OCI-LY3 (cell line): ENCODE measurements at regions not wholly inside any gene's neighbourhood (a gene's known extent, or its start where the extent isn't known, plus 50 kb on each side); places are given as distances from the start of the nearest gene placed in this dataset.

Source experiments
- H2AFZ ChIP-seq: fragments of 200-600, 300-600 bp; shearing (Covaris generic); 2 replicates; pipeline ENCODE4 v1.6.0; 2014; ENCODE audit warnings: antibody characterized with exemption, low read depth, low read length
- H3K27ac ChIP-seq: fragments of 200-600, 300-600 bp; sonication (generic); 2 replicates; pipeline ENCODE4 v1.5.1; 2014; ENCODE audit warnings: mild to moderate bottlenecking, low read length, moderate library complexity, mixed read lengths
- H3K27me3 ChIP-seq: fragments of 200-600, 300-600 bp; sonication (generic); 2 replicates; pipeline ENCODE4 v1.6.1; 2014; ENCODE audit warnings: low read depth, low read length, mixed read lengths
- H3K36me3 ChIP-seq: fragments of 200-600, 300-600 bp; sonication (generic); replicated peaks from 2 replicates; pipeline ENCODE3; 2014; ENCODE audit warnings: low read depth, low read length, mixed read lengths
- H3K4me1 ChIP-seq: fragments of 300-600, 200-600 bp; sonication (generic); 2 replicates; pipeline ENCODE4 v1.6.1; 2014; ENCODE audit warnings: low read length, mixed read lengths
- H3K4me2 ChIP-seq: fragments of 200-600, 300-600 bp; sonication (generic); 2 replicates; pipeline ENCODE4 v1.6.1; 2014; ENCODE audit warnings: low read length, mixed read lengths
- H3K4me3 ChIP-seq: fragments of 300-600, 200-600 bp; sonication (generic); 2 replicates; pipeline ENCODE4 v1.5.1; 2014; ENCODE audit warnings: antibody characterized with exemption, mild to moderate bottlenecking, low read length, moderate library complexity
- H3K79me2 ChIP-seq: fragments of 300-600, 200-600 bp; shearing (Covaris generic); 2 replicates; pipeline ENCODE4 v1.6.1; 2014; ENCODE audit warnings: mild to moderate bottlenecking, low read length, mixed read lengths
- H3K9ac ChIP-seq: fragments of 300-600, 200-600 bp; shearing (Covaris generic); 2 replicates; pipeline ENCODE4 v1.6.0; 2014; ENCODE audit warnings: mild to moderate bottlenecking, low read length, moderate library complexity
- H3K9me3 ChIP-seq: fragments of 200-600, 300-600 bp; shearing (Covaris generic); 2 replicates; pipeline ENCODE4 v1.6.1; 2014; ENCODE audit warnings: low read length, mixed read lengths; ENCODE audit not compliant: insufficient read depth
- H4K20me1 ChIP-seq: fragments of 200-600, 300-600 bp; sonication (generic); 2 replicates; pipeline ENCODE4 v1.6.1; 2016; ENCODE audit warnings: low read length, mixed read lengths; ENCODE audit not compliant: insufficient read depth
- CTCF ChIP-seq: fragments of 200-600, 300-600 bp; sonication (generic); IDR thresholded peaks from 2 replicates; pipeline ENCODE4 v1.5.1; 2014; ENCODE audit warnings: antibody characterized with exemption, low read length, low read depth
- EZH2phosphoT487 ChIP-seq: fragments of 200-600 bp; shearing (Covaris generic); IDR thresholded peaks from 2 replicates; pipeline ENCODE4 v1.6.1; 2018; ENCODE audit warnings: antibody characterized with exemption, mixed run types, low read depth

DNA sequence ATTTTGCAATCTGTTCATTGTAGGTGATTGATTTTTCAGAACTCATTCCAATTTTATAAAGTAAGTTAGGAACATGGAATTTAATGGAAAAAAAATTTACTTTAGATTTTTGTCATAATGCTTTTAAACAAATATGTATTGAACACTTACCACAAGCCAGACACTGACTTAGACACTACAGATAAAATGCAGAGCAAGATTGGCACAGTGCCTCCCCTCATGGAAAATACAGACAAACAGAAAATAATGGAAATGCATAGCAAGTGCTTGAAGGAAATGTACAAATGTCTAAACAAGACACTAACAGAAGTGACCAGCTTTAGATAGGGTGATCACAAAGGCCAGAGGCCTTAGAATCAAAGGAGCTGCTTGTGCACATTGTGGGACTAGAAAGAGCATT is 260.5 kb upstream of the ADGRL2 start:
- H2AFZ ChIP-seq = no peak overlapping the region
- no peaks in the 10 kb centered on the region for H3K9me3 ChIP-seq
- no peaks in the 10 kb centered on the region for H3K79me2 ChIP-seq
- H3K9ac ChIP-seq = no peak overlapping the region
- no peak overlapping the region for H3K4me2 ChIP-seq
- no peaks in the 10 kb centered on the region for H4K20me1 ChIP-seq
- no peaks in the 10 kb centered on the region for H3K36me3 ChIP-seq
- H3K27ac ChIP-seq = no peak overlapping the region
- TF ChIP-seq CTCF (no peak), EZH2phosphoT487 (no peak)
- H3K27me3 ChIP-seq = no peaks in the 10 kb centered on the region
- no peak overlapping the region for H3K4me3 ChIP-seq
- H3K4me1 ChIP-seq = no peaks in the 10 kb centered on the region

GRCh38 chr1:81529014-81529413 is 271.7 kb upstream of the ADGRL2 start:
- no peak overlapping the region for H3K9ac ChIP-seq
- no peaks in the 10 kb centered on the region for H3K36me3 ChIP-seq
- TF ChIP-seq EZH2phosphoT487 (no peak), CTCF (no peak)
- H3K4me2 ChIP-seq = no peak overlapping the region
- H4K20me1 ChIP-seq = no peaks in the 10 kb centered on the region
- H3K4me1 ChIP-seq = no peaks in the 10 kb centered on the region
- H3K27me3 ChIP-seq = no peaks in the 10 kb centered on the region
- H3K27ac ChIP-seq = no peak overlapping the region
- no peaks in the 10 kb centered on the region for H3K9me3 ChIP-seq
- H2AFZ ChIP-seq = no peak overlapping the region
- no peak overlapping the region for H3K4me3 ChIP-seq
- H3K79me2 ChIP-seq = no peaks in the 10 kb centered on the region

DNA sequence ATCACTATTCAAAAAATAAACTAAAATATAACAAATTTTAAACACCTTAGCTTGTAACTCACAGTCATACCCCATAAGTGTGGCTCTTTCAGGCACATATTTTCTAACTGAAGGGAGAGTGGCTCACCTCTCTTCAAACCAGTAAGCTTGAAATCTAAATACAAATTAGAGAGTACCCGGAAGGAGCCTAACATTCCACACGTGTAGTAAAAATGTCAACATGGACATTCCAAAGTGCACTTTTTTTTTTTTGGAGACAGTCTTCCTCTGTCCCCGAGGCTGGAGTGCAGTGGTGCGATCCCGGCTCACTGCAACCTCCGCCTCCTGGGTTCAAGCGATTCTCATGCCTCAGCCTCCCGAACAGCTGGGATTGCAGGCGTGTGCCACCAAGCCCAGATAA is 275.6 kb upstream of the ADGRL2 start:
- no peaks in the 10 kb centered on the region for H3K36me3 ChIP-seq
- no peak overlapping the region for H3K4me2 ChIP-seq
- no peak overlapping the region for H3K4me3 ChIP-seq
- no peak for TF ChIP-seq CTCF
- no peak for TF ChIP-seq EZH2phosphoT487
- no peaks in the 10 kb centered on the region for H3K4me1 ChIP-seq
- no peaks in the 10 kb centered on the region for H3K27me3 ChIP-seq
- H3K27ac ChIP-seq = no peak overlapping the region
- no peaks in the 10 kb centered on the region for H4K20me1 ChIP-seq
- H3K9ac ChIP-seq = no peak overlapping the region
- H2AFZ ChIP-seq = no peak overlapping the region
- no peaks in the 10 kb centered on the region for H3K79me2 ChIP-seq
- H3K9me3 ChIP-seq = no peaks in the 10 kb centered on the region

DNA sequence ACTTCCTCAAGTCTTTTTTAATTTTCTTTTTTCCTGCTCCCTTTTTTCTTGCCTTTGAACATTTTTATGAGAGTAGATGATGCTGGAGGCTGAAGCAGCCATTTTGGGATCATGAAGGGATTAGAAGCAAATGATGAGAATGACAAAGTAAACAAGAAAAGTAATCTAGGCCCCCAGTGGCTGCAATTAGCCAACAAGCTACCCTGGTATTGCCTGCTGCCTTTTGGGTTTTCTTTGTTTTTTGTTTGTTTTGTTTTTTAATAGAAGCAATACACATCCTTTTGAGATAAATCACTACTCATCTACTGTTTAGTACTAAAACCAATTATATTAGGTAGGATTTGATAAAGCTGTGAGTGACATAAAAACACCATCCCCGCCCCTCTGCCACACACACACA is 280.7 kb upstream of the ADGRL2 start:
- Histone ChIP-seq H2AFZ (no peak overlapping the region), H3K4me3 (no peak overlapping the region), H3K9me3 (no peaks in the 10 kb centered on the region), H3K4me1 (no peaks in the 10 kb centered on the region), H3K27ac (no peak overlapping the region), H3K4me2 (no peak overlapping the region), H3K27me3 (no peaks in the 10 kb centered on the region), H3K36me3 (no peaks in the 10 kb centered on the region), H4K20me1 (no peaks in the 10 kb centered on the region), H3K9ac (no peak overlapping the region), H3K79me2 (no peaks in the 10 kb centered on the region)
- no peak for TF ChIP-seq EZH2phosphoT487
- no peak for TF ChIP-seq CTCF
